ENCODE measurements at regions not wholly inside any gene's neighbourhood (a gene's known extent, or its start where the extent isn't known, plus 50 kb on each side); places are given as distances from the start of the nearest gene placed in this dataset.
"Not testable (repeated sequence)": the region's sequence is repeated elsewhere in the genome, so short reads cannot be mapped to it uniquely, and the experiment has no call there.

GRCh38 chr2:146376511-146377064 lies 1468.2 kb upstream of the ACVR2A start:
- no peak for TF ChIP-seq POLR2A (IDR thresholded peaks at IDR 0.05)
- TF ChIP-seq, protein P1, sequence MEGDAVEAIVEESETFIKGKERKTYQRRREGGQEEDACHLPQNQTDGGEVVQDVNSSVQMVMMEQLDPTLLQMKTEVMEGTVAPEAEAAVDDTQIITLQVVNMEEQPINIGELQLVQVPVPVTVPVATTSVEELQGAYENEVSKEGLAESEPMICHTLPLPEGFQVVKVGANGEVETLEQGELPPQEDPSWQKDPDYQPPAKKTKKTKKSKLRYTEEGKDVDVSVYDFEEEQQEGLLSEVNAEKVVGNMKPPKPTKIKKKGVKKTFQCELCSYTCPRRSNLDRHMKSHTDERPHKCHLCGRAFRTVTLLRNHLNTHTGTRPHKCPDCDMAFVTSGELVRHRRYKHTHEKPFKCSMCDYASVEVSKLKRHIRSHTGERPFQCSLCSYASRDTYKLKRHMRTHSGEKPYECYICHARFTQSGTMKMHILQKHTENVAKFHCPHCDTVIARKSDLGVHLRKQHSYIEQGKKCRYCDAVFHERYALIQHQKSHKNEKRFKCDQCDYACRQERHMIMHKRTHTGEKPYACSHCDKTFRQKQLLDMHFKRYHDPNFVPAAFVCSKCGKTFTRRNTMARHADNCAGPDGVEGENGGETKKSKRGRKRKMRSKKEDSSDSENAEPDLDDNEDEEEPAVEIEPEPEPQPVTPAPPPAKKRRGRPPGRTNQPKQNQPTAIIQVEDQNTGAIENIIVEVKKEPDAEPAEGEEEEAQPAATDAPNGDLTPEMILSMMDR (IDR thresholded peaks at IDR 0.05), result no peak
- no peaks in the 10 kb centered on the region for H3K27me3 ChIP-seq
- WGBS, 2 donors, result 80 to 89% methylated on average over 4 of the region's 4 CpGs
- no peak overlapping the region for H3K4me3 ChIP-seq
- no peak overlapping the region for H3K27ac ChIP-seq
- H3K9me3 ChIP-seq, result no peaks in the 10 kb centered on the region
- no peak for DNase-seq
- H3K4me1 ChIP-seq, result no peaks in the 10 kb centered on the region
- intact Hi-C loops (cut with DNase I; ENCODE audit: low total_unique reads), result no loop called here
- H3K36me3 ChIP-seq (ENCODE audit: low read depth, missing control alignments), result no peaks in the 10 kb centered on the region

- Histone ChIP-seq H3K4me1 (no peaks in the 10 kb centered on the region), H3K27ac (no peak overlapping the region), H3K9me3 (no peaks in the 10 kb centered on the region), H3K4me3 (no peak overlapping the region), H3K27me3 (no peaks in the 10 kb centered on the region), H3K36me3 (ENCODE audit: low read depth, missing control alignments) (no peaks in the 10 kb centered on the region)
- DNase-seq, result no peak
- intact Hi-C loops (cut with DNase I; ENCODE audit: low total_unique reads), result no loop called here
- no peak for TF ChIP-seq POLR2A (IDR thresholded peaks at IDR 0.05)
- TF ChIP-seq, protein P1 (IDR thresholded peaks at IDR 0.05), result no peak
- WGBS, 2 donors, result 82 to 93% methylated on average over 1 of the region's 1 CpG
Measured at GRCh38 chr2:146374505-146374904, 1470.3 kb upstream of the ACVR2A start.

DNA sequence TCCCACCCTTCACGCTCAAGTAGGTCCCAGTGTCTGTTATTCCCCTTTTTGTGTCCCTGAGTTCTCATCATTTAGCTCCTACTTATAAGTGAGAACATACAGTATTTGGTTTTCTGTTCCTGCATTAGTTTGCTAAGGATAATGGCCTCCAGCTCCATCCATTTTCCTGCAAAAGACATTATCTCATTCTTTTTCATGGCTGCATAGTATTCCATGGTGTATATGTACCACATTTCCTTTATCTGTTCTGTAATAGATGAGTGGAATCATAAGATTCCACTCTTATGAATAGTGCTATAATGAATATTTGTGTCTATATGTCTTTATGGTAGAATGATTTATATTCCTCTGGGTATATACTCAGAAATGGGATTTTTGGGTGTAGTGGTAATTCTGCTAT lies 1473.5 kb upstream of the ACVR2A start:
- H3K9me3 ChIP-seq; H3K27ac ChIP-seq; H3K4me3 ChIP-seq; DNase-seq; intact Hi-C loops (cut with DNase I; ENCODE audit: low total_unique reads); H3K4me1 ChIP-seq; H3K36me3 ChIP-seq (ENCODE audit: low read depth, missing control alignments); H3K27me3 ChIP-seq: not testable (repeated sequence)
- 76 to 100% methylated on average over 1 of the region's 1 CpG for WGBS, 2 donors

DNA sequence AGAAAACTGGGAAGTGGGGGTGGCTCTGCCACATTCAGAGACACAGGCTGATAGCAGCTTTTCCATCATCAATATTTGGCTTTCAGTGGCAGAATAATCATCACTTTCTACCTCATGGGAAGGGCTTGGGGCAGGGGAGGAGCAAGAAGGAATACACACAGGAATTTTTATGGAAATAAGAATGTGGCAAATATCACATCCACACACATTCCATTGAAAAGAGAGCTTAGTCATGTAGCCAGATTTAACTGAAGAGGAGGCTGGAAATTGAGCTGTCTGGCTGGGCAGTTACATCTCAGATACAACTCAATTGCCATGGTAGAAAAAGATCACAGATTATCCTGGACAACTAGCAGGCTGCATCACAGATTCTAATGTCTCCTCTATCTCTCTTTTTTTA lies 1474.0 kb upstream of the ACVR2A start:
- intact Hi-C loops (cut with DNase I; ENCODE audit: low total_unique reads), result no loop called here
- Histone ChIP-seq H3K27me3 (no peaks in the 10 kb centered on the region), H3K4me1 (no peaks in the 10 kb centered on the region), H3K36me3 (ENCODE audit: low read depth, missing control alignments) (no peaks in the 10 kb centered on the region), H3K27ac (no peak overlapping the region), H3K9me3 (no peaks in the 10 kb centered on the region), H3K4me3 (no peak overlapping the region)
- no peak for TF ChIP-seq POLR2A (IDR thresholded peaks at IDR 0.05)
- DNase-seq, result no peak

DNA sequence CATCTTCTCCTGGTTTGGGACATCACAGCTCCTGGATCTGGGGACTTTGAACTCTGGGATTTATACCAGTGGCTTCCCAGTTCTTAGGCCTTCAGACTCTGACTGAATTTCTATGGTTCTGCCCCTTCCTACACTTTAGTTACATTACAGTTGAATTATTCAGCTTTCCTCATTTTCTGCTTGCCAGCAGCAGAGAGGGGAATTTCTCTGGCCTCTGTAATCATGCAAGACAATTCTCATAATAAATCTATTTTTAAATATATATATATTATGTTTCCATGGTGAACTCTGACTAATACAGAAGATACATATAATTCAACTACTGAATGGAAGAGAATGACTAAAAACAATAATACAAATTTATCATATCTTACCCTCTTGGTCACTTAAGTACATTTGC lies 1478.6 kb upstream of the ACVR2A start:
- no peaks in the 10 kb centered on the region for H3K27me3 ChIP-seq
- DNase-seq, result no peak
- H3K4me3 ChIP-seq, result no peak overlapping the region
- intact Hi-C loops (cut with DNase I; ENCODE audit: low total_unique reads), result no loop called here
- TF ChIP-seq, protein P1 (IDR thresholded peaks at IDR 0.05), result no peak
- TF ChIP-seq POLR2A (IDR thresholded peaks at IDR 0.05), result no peak
- H3K9me3 ChIP-seq, result no peaks in the 10 kb centered on the region
- no peaks in the 10 kb centered on the region for H3K4me1 ChIP-seq
- H3K36me3 ChIP-seq (ENCODE audit: low read depth, missing control alignments), result no peaks in the 10 kb centered on the region
- H3K27ac ChIP-seq, result no peak overlapping the region

DNA sequence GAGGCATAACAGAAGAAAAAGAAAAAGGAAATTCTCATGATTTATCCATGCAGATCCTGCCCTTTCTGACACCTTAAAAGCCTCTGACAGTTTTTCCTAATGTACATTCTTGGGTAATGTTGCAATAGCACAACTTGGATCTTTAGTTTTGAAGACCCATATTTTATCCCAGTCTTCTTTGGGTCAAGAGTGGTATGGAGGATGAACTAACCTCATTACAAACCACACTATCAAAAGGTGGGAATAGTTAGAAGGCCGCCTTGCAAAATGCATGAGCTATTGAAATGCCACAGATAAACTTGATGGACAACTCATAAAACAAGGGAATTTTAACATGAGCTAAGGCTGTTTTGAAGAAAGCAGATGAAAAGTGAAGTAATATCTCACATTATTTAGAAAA lies 1479.8 kb upstream of the ACVR2A start:
- DNase-seq, result no peak
- H3K9me3 ChIP-seq, result no peaks in the 10 kb centered on the region
- no peaks in the 10 kb centered on the region for H3K4me1 ChIP-seq
- H3K36me3 ChIP-seq (ENCODE audit: low read depth, missing control alignments), result no peaks in the 10 kb centered on the region
- H3K27me3 ChIP-seq, result no peaks in the 10 kb centered on the region
- TF ChIP-seq POLR2A (IDR thresholded peaks at IDR 0.05), result no peak
- TF ChIP-seq, protein P1 (IDR thresholded peaks at IDR 0.05), result no peak
- 77 to 82% methylated on average over 1 of the region's 1 CpG for WGBS, 2 donors
- no peak overlapping the region for H3K4me3 ChIP-seq
- intact Hi-C loops (cut with DNase I; ENCODE audit: low total_unique reads), result no loop called here
- no peak overlapping the region for H3K27ac ChIP-seq

Data from testis (tissue), 2 donors.